Transverse colon (tissue), 4 donors: ENCODE measurements at regions not wholly inside any gene's neighbourhood (a gene's known extent, or its start where the extent isn't known, plus 50 kb on each side); places are given as distances from the start of the nearest gene placed in this dataset.

Experiments used
- DNase-seq: peaks from one replicate; pipeline ENCODE4 v3.0.0-alpha.2; 2019
- H3K27ac ChIP-seq, 4 donors: fragments of 200-600 bp; sonication (generic); 2 replicates each; pipeline ENCODE4 v1.5.1; 2016 to 2018; ENCODE audit warnings: inconsistent platforms in 4 of 4
- H3K27me3 ChIP-seq: fragments of 200-600 bp; sonication (generic); 2 replicates; pipeline ENCODE4 v1.5.1; 2017; ENCODE audit warnings: inconsistent platforms
- H3K36me3 ChIP-seq, 4 donors: fragments of 200-600 bp; sonication (generic); 2 replicates each; pipeline ENCODE4 v1.5.1; 2017 to 2019; ENCODE audit warnings: inconsistent platforms in 4 of 4
- H3K4me1 ChIP-seq, 4 donors: fragments of 200-600 bp; sonication (generic); 2 replicates each; pipeline ENCODE4 v1.5.1; 2017 to 2020; ENCODE audit warnings: inconsistent platforms in 4 of 4
- H3K4me3 ChIP-seq, 4 donors: fragments of 200-600 bp; sonication (generic); 1 replicate in 1 of 4; 2 replicates in 3 of 4; pipeline versions ENCODE4 v1.5.1 to v1.6.1; 2017 to 2019; ENCODE audit warnings: inconsistent platforms in 4 of 4
- H3K9me3 ChIP-seq, 2 donors: fragments of 200-600 bp; sonication (generic); 2 replicates each; pipeline ENCODE4 v1.5.1; 2017 to 2019; ENCODE audit warnings: inconsistent platforms in 2 of 2
- EP300 ChIP-seq: sonication (generic); formaldehyde crosslinking; IDR thresholded peaks from one replicate; pipeline ENCODE4 v1.6.1; 2017; ENCODE audit warnings: antibody characterized with exemption, low read depth
- POLR2A ChIP-seq: fragments of 450-650 bp; IDR thresholded peaks from one replicate; pipeline ENCODE4 v1.6.1; 2016; ENCODE audit warnings: antibody characterized with exemption, mild to moderate bottlenecking, moderate library complexity
- POLR2AphosphoS5 ChIP-seq, 3 donors: sonication (generic); formaldehyde crosslinking; IDR thresholded peaks; one replicate each; pipeline ENCODE4 v1.6.1; 2016; ENCODE audit warnings: antibody characterized with exemption in 3 of 3
- WGBS, 2 donors: methylation state at CpG; one replicate each; pipeline ENCODE4 v1.1.5; 2018; ENCODE audit warnings: low coverage in 1 of 2; 5-methylcytosine and 5-hydroxymethylcytosine counted together
- in situ Hi-C, 4 donors: fragments of 200-750 bp; cut with MboI; loops; one replicate each; pipeline versions ENCODE4 v1.15.0 to v1.15.1; 2017; ENCODE audit warnings: low sequenced_read_pairs in 3 of 4, low pct_ligation_motif_present in 1 of 4, low pct_unique_long_range_greater_than_20kb in 1 of 4
- intact Hi-C: fragments of 100-400 bp; cut with DNase I; formaldehyde crosslinking; loops from one replicate; pipeline ENCODE4 v1.15.1; 2023; ENCODE audit warnings: low total_unique reads
- TF ChIP-seq, protein P1 (sequence below), 5 experiments: fragments of 200-600 bp in 3 of 5; fragments of 450-650 bp in 2 of 5; sonication (generic) in 3 of 5; IDR thresholded peaks; 1 replicate in 2 of 5; 2 replicates in 3 of 5; pipeline ENCODE4 v1.5.1; 2016 to 2017; ENCODE audit warnings: antibody characterized with exemption in 5 of 5, inconsistent platforms in 3 of 5, mild to moderate bottlenecking in 2 of 5, moderate library complexity in 1 of 5

DNA sequence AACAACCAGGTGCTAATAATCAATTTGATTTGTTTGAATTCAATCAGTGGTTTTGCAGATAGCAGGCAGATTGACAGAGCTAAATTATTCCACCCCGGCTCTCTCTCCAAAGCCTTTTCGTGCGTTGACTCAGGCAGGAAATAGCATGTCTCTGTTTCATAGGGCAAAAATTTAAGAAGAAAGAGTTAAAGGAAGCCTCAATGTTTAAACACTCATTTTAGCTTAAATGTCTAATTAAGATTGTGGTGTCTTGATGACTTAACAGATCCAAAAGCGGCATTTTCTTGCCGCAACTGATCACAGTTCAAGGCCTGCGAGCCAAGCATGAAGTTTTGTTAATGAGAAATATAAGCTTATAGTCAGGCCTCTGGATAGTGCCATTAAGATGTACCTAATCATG, 1051.1 kb upstream of the AUTS2 start:
- Histone ChIP-seq H3K4me1 (no peaks in the 10 kb centered on the region), H3K9me3 (no peaks in the 10 kb centered on the region), H3K4me3 (no peak overlapping the region), H3K27ac (no peak overlapping the region), H3K27me3 (no peaks in the 10 kb centered on the region), H3K36me3 (no peaks in the 10 kb centered on the region)
- 70 to 90% methylated on average over 4 to 6 of the region's 6 CpGs for WGBS, 2 donors
- intact Hi-C loops: no loop called here
- TF ChIP-seq POLR2AphosphoS5 (IDR thresholded peaks at IDR 0.05): no peak
- TF ChIP-seq, protein P1, sequence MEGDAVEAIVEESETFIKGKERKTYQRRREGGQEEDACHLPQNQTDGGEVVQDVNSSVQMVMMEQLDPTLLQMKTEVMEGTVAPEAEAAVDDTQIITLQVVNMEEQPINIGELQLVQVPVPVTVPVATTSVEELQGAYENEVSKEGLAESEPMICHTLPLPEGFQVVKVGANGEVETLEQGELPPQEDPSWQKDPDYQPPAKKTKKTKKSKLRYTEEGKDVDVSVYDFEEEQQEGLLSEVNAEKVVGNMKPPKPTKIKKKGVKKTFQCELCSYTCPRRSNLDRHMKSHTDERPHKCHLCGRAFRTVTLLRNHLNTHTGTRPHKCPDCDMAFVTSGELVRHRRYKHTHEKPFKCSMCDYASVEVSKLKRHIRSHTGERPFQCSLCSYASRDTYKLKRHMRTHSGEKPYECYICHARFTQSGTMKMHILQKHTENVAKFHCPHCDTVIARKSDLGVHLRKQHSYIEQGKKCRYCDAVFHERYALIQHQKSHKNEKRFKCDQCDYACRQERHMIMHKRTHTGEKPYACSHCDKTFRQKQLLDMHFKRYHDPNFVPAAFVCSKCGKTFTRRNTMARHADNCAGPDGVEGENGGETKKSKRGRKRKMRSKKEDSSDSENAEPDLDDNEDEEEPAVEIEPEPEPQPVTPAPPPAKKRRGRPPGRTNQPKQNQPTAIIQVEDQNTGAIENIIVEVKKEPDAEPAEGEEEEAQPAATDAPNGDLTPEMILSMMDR (IDR thresholded peaks at IDR 0.05): no peak
- TF ChIP-seq POLR2A: no peak
- TF ChIP-seq EP300: no peak
- DNase-seq: no peak
- in situ Hi-C loops: no loop called here

DNA sequence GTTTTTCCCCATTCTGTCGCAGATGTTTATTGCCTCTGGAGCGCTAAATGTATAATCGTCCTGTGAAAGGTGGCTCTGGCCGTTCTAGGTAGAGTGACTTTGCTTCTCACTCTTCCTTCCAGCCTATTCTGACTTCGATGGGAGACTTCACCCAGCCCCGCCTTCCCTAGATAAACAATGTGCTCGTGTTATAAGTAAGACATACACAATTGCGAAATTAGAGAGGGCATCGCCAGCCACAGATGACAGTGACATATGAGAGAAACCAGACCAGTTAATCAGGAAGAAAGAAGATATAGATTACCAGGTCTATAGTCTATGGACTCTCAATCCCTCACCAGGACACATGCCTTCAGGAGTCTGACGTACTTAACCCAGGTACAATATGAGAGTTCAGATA, 1050.5 kb upstream of the AUTS2 start:
- no peaks in the 10 kb centered on the region for H3K9me3 ChIP-seq
- WGBS, 2 donors: 60 to 76% methylated on average over 3 to 10 of the region's 10 CpGs
- H3K27ac ChIP-seq: no peak overlapping the region
- intact Hi-C loops: no loop called here
- in situ Hi-C loops: no loop called here
- DNase-seq: no peak
- H3K27me3 ChIP-seq: no peaks in the 10 kb centered on the region
- H3K4me3 ChIP-seq: no peak overlapping the region
- no peaks in the 10 kb centered on the region for H3K36me3 ChIP-seq
- TF ChIP-seq, protein P1 (IDR thresholded peaks at IDR 0.05): no peak
- TF ChIP-seq POLR2AphosphoS5 (IDR thresholded peaks at IDR 0.05) (no peak), EP300 (no peak), POLR2A (no peak)
- no peaks in the 10 kb centered on the region for H3K4me1 ChIP-seq

DNA sequence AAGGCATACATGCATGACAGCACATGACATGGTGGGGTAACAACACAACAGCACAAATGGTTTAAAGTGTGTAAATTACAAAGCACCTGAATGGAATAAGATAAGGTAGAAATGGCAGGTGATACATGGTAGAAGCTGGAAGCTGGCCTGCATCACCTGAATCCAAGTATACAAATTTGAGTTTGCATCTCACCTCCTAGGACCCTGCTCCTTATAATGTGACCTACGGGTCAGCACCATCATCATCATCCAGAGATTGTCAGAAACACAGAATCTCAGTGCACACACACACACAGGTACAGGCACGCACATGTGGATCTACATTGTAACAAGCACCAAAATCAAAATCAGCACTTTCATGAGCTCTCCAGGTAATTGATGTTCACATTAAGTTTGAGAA, 1048.2 kb upstream of the AUTS2 start:
- Histone ChIP-seq H3K27ac (no peak overlapping the region), H3K4me3 (no peak overlapping the region), H3K36me3 (no peaks in the 10 kb centered on the region), H3K4me1 (no peaks in the 10 kb centered on the region), H3K27me3 (no peaks in the 10 kb centered on the region), H3K9me3 (no peaks in the 10 kb centered on the region)
- TF ChIP-seq EP300 (no peak), POLR2A (no peak), POLR2AphosphoS5 (IDR thresholded peaks at IDR 0.05) (no peak)
- intact Hi-C loops: no loop called here
- WGBS, 2 donors: 86 to 93% methylated on average over 2 of the region's 2 CpGs
- DNase-seq: no peak
- in situ Hi-C loops: no loop called here

DNA sequence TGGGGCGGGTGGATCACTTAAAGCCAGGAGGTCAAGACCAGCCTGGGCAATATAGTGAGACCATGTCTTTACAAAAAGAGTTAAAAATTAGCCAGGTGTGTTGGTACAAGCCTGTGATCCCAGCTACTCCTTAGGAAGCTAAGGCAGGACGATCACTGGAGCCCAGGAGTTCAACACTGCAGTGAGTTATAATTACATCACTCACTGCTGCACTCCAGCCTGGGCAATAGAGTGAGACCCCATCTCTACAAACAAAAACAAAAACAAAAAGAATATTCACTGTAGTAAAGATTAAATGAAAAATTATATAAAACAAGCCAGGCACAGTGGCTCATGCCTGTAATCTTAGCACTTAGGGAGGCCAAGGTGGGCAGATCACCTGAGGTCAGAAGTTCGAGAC, 1047.6 kb upstream of the AUTS2 start:
- 59 to 65% methylated on average over 3 of the region's 3 CpGs for WGBS, 2 donors
- H3K27me3 ChIP-seq: no peaks in the 10 kb centered on the region
- TF ChIP-seq POLR2A: no peak
- TF ChIP-seq POLR2AphosphoS5 (IDR thresholded peaks at IDR 0.05): no peak
- TF ChIP-seq EP300: no peak
- TF ChIP-seq, protein P1 (IDR thresholded peaks at IDR 0.05): no peak
- intact Hi-C loops (no loop called here), in situ Hi-C loops (no loop called here)
- H3K9me3 ChIP-seq: no peaks in the 10 kb centered on the region
- no peak overlapping the region for H3K27ac ChIP-seq
- H3K36me3 ChIP-seq: no peaks in the 10 kb centered on the region
- no peak for DNase-seq
- H3K4me3 ChIP-seq: no peak overlapping the region
- H3K4me1 ChIP-seq: no peaks in the 10 kb centered on the region

DNA sequence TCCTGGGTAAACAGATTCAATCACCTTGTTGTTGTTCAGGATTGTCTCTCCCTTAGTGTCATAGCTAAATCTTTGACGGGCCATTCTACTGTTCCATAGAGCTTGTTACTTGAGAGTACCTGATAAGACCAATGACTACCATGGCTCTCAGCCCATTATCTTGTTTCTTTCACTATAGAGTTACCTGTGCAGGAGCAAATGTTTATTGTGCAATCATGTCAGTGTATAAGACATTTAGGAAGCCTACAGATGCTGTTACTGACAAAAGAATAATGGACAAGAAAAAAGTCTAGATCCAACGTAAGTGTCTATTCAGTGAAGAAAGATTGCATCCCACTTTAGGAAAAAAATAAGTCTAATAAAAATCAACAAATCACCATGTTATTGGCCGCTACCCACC, 1041.7 kb upstream of the AUTS2 start:
- WGBS, 2 donors: 68% methylated on average over 2 to 3 of the region's 3 CpGs
- no peak for DNase-seq
- Histone ChIP-seq H3K9me3 (no peaks in the 10 kb centered on the region), H3K4me3 (no peak overlapping the region), H3K27ac (no peak overlapping the region), H3K4me1 (no peaks in the 10 kb centered on the region), H3K27me3 (no peaks in the 10 kb centered on the region), H3K36me3 (no peaks in the 10 kb centered on the region)
- TF ChIP-seq, protein P1 (IDR thresholded peaks at IDR 0.05): no peak
- no peak for TF ChIP-seq POLR2AphosphoS5 (IDR thresholded peaks at IDR 0.05)
- no peak for TF ChIP-seq EP300
- TF ChIP-seq POLR2A: no peak
- intact Hi-C loops: no loop called here
- in situ Hi-C loops: no loop called here
